ENCODE measurements at regions not wholly inside any gene's neighbourhood (a gene's known extent, or its start where the extent isn't known, plus 50 kb on each side); places are given as distances from the start of the nearest gene placed in this dataset.
A peak's percentile ranks its signal among the peaks of the same experiment; 100 is the strongest.

DNA sequence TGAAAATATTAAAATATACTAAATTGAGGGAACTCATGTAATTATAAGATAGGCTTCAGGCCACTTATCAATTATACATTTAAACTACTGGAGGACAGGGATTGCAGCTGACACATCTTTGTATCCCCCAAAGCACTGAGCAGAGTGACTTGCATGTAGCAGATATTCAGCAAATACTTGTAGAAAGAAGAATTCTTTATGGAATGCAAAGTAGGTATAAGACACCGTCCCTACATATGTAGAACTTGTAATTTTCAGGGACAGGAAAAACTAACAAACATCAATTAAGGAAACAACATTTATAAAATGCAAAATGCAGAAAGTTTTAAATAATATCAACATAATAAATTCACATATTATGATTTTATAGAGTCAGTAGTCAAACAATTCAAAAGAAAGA is 719.2 kb downstream of the OLFM4 start:
- no peak for DNase-seq

DNA sequence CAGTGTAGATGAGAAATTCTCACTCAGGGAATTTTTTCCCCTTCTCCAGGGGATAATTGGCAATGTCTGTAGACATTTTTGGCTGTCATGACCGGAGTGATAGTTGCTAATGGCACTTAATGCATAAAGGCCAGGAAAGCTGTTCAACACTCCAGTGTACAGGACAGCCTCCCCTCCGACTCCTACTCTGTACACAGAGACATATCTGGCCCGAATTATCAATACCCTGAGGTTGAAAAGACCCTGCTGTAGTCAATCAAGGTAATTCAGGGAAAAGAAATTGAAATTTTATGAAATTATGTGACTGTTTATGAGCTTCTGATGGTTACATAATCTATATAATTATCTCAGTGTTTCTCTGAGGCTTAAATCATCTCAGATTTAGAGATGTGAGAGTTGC is 720.7 kb downstream of the OLFM4 start:
- no peak for DNase-seq

DNA sequence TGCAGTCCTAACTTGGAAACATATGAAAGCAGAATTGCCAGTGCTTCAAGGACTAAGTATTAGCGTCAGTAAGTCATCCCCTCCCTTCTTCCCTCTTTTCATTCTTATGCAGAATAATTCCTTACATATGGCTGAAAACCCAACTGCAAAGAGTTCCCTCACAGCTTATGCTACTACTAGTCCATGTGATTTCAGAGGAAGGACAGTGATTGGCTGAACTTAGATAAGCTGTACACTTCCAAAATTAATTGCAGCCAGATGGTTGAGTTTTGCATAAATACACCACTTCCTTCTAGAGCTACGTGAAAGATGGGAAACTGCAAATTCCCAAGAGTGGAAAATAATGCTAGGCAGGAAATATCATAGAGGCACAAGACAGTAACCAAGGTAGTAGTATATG is 730.4 kb downstream of the OLFM4 start:
- DNase-seq: no peak

DNA sequence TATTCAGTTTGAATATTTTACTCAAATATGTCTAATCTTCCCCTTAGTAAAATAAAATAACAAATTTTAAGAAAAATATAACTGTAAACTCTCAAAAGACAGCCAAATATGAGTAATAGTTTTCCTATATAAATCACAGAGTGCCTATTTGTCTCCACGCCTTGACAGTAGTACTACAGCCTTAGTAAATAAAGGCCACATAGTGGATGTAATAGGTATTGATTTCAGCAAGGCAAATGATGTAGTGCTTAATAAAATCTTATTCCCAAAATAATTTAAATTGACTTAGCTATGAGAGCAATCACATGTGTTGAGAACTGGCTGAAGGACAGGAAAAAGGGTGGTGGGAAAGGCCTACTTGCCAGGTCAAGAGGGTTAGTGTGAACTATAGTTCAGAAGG is 747.2 kb downstream of the OLFM4 start:
- peak; percentile 18 for DNase-seq

DNA sequence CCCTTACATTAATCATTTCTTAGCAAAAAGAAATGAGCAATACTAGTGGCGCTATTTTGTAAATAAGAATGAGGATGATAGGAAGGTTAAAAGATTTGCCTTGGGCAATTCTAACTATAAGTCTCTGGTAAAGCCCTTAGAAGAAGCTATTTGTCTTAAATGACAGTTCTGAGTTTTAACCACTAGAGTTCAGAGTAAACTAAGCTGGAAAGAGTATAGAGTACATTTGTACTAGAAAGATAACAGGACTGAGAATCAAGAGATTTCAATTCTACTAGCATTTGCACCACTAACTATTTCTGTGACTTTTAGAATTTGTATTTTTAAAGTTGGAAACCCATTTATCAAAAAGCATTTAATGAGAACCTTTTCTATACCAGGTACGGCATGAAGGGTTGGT is 750.3 kb downstream of the OLFM4 start:
- DNase-seq: no peak

DNA sequence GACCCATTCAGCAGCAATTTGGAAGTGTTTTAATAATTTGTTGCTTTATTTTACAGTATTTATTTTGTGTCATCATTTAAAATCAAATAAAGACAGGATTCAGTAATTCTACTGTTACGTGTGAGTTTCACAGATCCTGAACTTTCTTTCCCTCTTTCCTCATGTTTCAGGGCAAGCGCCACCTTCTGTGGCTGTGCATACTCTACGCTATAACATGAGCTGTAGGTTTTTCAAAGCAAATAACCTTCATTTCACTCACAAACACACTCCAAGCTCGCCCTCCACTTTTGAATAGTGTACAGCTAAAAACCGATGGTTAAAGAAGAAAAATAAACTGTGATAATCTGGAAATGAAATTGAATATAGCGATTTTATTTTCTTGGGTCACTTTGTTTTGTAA is 753.3 kb downstream of the OLFM4 start:
- DNase-seq: no peak

DNA sequence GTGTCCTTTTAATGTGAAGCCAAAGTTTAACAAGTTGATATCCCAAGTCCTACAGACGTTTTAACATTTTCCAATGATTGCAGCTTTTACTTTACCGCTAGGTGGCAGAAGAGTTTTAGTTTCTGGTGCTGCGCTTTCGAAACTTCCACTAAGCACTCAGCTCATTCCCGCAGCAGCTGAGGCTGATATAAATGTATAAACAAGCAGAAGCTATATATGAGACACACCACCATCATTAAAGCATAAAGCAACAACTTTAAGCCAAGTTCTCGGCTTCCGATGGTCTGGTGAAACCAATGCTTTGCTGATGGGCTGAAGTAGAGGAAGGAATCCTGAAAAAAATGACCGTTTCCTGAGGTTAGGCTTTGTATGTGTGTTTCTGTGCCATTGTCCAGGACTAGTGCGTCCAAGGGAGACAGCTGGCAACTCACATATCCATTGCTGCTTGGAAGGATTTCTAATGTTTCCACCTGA is 753.9 kb downstream of the OLFM4 start:
- DNase-seq: peak; percentile 80

DNA sequence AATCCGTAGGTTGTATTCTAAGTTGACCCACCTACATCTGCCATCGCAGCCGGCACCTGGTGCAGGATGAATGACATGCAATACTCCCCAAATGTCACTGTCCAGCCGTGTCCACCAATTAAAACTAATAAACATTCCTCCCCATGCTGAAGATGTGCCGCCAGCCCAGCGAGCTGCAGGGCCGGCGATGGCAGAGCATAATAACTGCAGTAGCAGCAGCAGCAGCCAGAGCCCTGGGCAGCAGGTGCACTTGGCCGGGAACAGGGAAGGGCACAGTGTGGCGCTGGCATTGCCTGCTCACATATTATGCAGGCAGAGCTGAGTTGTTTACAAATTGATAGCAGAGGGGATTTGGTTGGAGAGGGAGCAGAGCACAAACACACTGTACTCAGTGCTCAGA is 754.9 kb downstream of the OLFM4 start:
- DNase-seq: peak; percentile 71

DNA sequence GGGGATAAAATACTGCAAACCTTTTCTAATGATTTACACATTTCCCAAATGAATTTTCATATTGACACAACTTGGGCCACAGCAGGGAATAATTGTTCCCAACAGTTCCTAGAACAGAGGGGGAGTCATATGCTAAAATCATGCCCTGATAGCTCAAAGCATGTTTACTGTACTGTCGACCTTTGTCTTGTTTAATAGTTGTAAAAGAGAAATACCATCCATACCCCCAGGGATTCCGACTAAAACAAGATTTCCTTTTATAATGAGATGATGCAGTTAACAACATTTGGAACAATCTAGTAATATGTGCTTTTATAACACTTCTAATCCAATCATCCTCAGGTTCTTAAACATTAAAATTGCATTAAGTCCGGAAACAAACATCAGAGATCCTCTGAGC is 759.7 kb downstream of the OLFM4 start:
- peak; percentile 49 for DNase-seq

DNA sequence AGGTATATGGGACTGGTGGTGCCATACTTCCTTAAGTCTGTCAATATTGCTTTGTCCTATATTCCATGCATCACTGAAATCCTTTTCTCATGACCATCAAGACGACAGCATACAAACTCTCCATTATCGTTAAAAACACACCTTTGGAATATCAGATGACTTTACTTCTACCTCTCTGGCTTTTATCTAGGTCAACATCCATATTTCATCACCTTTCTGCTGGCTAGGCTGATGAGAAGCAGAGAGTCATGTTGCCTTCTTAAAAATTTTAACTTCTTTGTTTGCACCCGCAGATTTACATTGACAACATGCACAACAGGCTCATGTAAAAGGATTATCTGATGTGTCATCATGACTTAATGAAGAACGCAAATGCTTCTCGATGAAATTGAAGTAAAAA is 771.4 kb downstream of the OLFM4 start:
- no peak for DNase-seq

DNA sequence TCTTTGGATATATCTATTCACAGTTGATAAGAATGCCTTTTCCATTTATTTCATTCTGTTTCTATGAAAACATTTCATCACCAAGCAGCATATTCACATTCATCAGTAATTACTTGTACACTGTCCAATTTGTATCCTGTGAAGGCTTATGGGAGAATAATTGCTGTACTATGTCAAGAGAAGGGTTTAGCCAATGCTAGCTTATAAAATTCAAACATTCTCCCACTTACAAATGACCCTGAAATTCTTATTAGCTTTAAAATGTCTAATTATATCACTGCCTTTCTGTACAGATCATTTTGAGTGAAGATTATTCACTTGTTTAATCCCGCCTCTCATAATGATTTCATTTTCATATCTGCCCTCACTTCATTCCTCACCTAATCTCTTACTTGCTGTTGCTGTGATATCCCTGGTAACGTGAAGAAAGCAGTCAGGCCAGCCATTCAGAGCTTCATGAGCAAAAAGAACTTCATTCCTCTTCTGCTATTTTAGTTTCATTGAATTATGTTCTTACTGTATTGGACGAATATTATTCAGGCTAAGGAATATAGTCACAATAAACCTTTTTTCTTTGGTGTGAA is 778.7 kb downstream of the OLFM4 start:
- no peak for DNase-seq

DNA sequence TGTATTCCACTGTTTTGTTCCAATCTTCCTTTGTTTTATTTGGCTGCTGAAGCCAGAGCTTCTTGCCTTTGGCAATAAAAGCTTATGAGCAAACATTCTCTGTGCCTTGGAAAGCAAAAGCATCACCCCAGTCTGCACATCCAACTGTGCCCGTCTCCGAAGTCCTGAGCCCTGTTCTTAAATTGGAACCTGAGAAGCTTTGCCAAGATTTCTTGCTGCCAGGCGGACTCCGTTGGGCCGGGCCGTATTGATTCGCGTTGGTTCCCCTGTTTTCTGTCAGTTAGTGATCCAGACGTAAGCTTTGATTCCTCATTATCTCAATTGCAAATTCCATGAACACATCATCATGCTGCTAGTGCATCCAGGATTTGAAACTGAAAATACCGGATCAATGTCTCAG is 793.0 kb downstream of the OLFM4 start:
- DNase-seq: no peak

DNA sequence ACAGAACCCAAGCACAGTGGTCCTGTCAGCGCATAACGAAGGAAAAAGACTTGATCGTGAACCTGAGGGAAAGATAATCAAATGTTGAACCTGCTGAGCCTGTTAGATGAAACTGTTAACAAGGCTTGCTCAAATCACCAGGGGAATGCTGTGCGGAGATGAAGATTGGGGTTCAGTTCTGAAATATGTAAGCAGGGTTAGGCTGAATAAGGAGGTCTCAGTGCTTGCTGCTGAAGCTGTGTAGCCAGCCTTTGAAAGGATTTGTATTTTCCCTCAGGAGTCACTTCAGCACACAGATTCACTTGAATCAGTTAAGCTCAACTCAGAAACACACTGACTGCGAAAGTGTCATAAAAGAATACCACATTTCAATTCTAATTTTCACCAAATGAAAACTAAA is 793.5 kb downstream of the OLFM4 start:
- DNase-seq: no peak

DNA sequence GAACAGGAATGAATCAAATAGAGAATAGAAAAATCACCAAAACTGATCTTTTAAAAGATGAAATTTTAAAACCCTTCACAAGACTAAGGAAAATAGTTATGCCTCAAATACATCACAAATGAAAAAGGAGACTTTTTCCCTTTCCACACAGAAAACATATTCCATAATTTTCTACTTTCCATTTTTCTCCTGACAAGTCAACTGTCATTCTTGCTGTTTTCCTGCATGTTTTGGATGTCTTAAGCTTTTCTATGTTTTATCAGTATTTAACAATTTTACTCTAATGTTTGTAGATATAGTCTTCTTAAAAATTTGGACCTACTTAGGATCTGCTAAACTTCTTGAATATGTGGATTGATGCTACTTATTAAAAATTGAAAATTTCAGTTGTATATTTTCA is 810.8 kb downstream of the OLFM4 start:
- no peak for DNase-seq

DNA sequence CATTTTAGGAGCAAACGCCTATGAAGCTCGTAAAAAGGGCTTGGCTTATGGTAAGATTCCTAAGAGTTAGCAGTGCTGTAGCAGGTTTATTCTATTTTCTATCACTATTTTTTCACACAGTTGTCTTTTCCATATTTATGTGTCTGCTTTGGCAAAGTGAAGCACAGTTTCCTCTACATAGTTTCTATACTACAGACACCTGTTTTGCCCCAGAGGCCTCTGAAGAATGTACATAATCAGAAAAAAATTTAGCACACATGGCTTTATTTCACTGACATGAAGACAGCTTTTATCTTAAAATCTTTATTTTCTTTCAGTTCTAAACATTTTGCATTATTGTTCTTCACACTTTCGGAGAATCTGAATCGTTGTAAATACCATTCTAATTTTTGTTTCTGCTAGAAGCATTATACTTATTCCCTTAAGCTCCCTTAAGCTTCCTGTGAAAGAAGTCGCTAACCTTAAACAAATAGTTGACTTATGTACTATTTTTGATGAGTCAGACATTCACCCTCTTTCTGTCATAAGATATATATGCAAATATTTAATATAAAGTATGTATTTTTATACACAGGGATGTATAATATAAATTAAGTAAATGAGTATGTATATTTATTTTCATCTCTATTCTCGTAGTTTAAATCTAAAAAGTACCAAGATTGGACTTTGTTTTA is 816.0 kb downstream of the OLFM4 start:
- DNase-seq: no peak

DNA sequence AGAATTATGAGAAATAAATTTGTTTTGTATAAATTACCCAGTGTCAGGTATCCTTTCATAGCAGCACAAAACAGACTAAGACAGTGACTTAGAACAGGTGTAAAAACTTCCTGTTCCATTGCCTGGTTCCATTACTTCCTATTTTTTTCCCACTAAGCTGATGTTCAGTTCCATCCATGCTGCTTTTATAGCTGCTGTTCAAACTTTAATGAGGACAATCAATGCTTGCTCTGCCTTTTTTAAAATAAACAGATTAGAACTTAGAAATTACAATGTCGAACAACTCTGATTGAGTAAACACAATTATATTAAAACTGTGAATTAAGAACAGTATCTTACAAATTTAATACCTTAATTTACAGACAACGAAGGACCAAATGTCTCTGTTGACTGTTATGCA is 818.9 kb downstream of the OLFM4 start:
- peak; percentile 37 for DNase-seq

DNA sequence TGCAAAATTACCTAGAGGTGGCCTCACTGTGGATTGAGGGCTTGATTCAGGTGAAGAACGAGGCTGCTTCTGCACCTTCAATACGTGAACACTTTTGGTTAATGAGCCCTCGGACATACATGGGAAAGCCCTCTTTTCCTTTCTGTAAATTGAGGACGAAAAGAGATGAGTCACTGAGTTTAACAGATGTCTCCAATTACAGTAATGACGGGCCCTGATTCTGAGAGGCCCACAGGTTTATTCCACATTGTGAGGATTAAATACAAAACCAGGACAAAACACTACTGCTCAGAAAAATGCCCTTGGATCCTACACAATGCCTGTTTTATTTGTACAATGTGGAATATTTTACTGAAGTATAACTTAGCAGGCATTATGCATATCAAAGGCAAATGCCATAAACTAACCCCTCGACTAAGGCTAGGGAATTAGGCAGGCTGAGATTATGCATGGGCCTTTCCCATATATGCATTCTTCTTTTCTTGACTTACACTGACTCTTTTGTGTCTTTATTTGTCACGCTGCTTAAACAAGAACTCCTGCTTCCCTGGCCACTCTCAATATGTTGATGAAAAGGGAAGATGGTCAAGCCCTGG is 819.9 kb downstream of the OLFM4 start:
- DNase-seq: peak; percentile 31

DNA sequence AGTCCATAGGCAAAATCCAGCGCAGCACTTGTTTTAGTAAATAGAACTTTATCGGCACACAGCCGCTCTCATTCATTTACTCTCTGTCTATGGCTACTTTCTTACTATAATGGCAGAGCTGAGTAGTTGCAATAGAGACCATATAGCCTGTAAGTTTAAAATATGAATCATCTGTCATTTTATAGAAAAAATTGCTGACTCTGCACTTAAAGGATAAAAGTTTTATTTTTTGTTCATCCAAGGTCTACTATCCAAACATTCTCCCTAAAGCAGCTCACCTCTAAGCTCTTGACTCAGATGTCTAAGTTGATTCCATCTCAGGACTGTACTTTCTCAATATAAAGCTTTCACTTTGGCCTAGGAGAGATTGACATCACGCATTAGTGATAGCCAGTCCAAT is 825.7 kb downstream of the OLFM4 start:
- no peak for DNase-seq

DNA sequence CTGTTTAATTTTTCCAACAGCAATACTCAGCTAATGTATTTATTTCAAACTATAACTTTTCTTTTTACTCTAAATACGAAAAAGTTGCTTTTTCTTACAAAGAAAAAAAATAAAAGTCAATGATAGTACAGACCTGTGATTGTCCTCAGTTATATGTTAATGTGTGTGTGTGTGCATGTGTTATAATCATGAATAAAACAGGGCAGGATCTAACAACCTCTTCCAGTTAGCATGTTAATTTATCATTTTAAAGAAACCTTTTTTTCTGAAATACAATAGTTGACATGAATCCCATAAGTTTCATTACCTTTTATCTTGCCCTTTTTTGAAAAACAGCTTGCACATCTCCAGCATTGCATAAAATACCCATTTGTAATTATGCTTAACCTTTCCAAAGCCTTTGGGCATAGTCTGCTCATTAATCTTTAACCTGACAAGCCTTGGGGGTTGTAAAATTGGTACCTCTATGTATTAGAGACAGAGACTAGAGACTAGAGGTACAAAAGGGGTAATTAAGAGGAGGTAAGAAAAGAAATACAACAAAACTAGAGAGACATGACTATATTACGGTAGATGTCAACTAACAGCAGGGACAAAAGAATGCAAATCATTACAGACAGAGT is 828.1 kb downstream of the OLFM4 start:
- DNase-seq: no peak

DNA sequence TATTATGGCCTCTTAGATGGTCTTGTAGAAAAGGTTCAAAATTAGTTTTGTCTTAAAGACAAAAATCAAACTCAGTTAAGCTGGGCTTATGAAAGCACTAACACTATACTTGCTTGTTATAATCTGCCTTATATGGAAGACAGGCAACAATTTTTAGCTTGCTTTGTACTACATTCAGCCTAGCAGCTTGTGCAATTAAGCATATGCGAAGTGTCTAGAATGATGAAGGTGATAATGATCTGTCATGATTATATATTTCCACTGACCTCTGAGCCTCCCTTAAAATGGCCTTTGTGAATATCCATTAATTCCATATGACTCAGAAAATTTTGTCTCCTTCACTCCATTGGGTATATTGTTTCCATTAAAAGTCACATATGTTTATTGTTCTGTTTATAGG is 834.9 kb downstream of the OLFM4 start:
- no peak for DNase-seq

DNA sequence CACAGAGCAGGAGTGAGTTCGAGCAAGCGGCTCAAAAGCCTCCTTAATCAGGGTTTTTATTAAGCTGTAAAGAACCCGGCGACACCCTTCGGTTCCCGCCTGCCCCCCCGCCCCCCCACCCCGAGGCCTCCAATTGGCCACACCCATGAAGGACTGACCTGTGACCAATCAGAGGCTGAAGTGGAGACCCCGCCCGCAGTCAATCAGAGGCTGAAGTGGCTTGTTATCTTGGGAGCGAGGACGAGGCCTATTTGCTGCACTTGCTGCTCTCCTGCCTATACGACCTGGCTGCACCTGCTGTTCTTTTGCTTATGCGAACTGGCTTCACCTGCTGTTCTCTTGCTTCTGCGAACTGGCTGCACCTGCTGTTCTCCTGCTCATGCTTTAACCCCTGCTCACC is 844.9 kb downstream of the OLFM4 start:
- DNase-seq: no peak

DNA sequence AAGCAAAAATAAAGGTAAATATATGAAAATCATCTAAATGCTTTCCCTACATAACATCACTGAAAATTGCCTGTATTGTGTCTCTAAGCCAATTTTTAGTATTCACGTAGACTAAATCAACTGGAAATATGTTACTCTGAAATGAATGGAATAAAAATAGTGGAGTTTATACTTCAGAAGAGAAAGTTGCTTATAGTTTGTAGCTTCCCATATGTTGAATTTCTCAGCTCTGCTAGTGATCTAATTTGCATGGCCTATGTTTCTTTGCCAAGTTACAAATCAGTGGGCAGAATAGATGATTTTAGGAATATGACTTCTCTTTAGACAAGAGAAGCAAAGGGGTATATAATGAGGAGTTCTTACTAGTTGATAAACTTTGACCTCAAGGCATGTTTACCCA is 850.2 kb downstream of the OLFM4 start:
- no peak for DNase-seq

DNA sequence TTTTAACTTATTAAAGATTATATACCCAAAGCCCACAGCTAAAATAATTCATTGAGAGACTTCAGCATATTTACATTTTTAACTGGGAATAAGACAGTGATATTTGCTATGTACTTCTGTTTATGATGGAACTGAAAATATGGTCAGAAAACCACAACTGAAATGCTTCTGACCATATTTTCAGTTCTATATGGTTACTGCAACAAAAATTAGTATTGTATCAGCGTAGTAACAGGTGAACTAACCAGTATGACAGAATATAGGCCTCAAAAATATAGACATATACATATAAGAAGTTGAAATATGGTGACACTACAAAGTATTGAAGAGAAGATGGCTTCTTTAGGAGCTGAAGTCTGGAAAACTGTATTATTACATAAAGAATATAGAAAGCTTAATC is 857.4 kb downstream of the OLFM4 start:
- no peak for DNase-seq

DNA sequence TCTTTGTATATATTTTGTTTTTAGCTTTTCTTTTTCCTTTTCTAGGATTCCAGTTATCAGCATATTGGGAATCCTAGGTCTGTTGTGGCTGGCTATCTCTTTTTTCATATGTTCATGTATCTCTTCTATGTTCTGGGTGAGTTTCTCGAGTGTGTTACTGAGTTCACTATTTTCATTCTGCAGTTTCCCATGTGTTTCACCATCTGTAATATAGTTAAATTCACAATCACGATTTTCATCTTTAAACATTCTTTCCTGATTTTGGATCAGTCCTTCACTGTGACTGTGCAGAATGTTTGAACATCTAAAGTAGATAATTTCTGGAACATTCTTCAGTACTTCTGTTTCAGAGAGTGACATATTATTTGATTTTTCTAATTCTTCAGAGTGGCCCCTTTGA is 862.1 kb downstream of the OLFM4 start:
- DNase-seq: no peak
